Calu3 (cell line): ENCODE measurements at regions not wholly inside any gene's neighbourhood (a gene's known extent, or its start where the extent isn't known, plus 50 kb on each side); places are given as distances from the start of the nearest gene placed in this dataset.

Source experiments
- BruUV-seq: library from RNA; stranded (reverse); fragments of 400-500 nt; replicated peaks from 2 replicates; lab custom pipeline; 2021; lab: Mats Ljungman, UMichigan
- CTCF ChIA-PET: fragments of 300-600 bp; sonication (Branson Sonifier 250); formaldehyde crosslinking; loops from one replicate; lab custom pipeline; 2022; ENCODE audit warnings: antibody characterized with exemption; lab: Charles Lee
- DNase-seq: peaks from one replicate; pipeline ENCODE4 v3.0.0; 2022
- H3K27ac Mint-ChIP-seq: one replicate; pipeline ENCODE4 v1.8.0; 2022; ENCODE audit warnings: mixed read lengths; ENCODE audit not compliant: unreplicated experiment
- H3K27me3 Mint-ChIP-seq: one replicate; pipeline ENCODE4 v1.8.0; 2022; ENCODE audit warnings: mixed read lengths; ENCODE audit not compliant: unreplicated experiment
- H3K36me3 Mint-ChIP-seq: one replicate; pipeline ENCODE4 v1.8.0; 2022; ENCODE audit warnings: mild to moderate bottlenecking, moderate library complexity, mixed read lengths; ENCODE audit not compliant: insufficient read depth, unreplicated experiment
- H3K4me1 Mint-ChIP-seq: one replicate; pipeline ENCODE4 v1.8.0; 2022; ENCODE audit warnings: mild to moderate bottlenecking, low read depth, mixed read lengths; ENCODE audit not compliant: unreplicated experiment
- H3K4me3 Mint-ChIP-seq: one replicate; pipeline ENCODE4 v1.8.0; 2022; ENCODE audit warnings: mild to moderate bottlenecking, low read depth, moderate library complexity, mixed read lengths; ENCODE audit not compliant: unreplicated experiment
- H3K9me3 Mint-ChIP-seq: one replicate; pipeline ENCODE4 v1.8.0; 2022; ENCODE audit warnings: low read depth, mixed read lengths; ENCODE audit not compliant: unreplicated experiment
- intact Hi-C: fragments of 100-400 bp; cut with micrococcal nuclease; formaldehyde crosslinking; loops from one replicate; pipeline ENCODE4 v1.10.0; 2022; ENCODE audit not compliant: unreplicated experiment
- TF ChIP-seq, protein P1 (sequence below): fragments of 200-600 bp; IDR thresholded peaks from one replicate; pipeline ENCODE4 v1.8.0; 2022; ENCODE audit warnings: antibody characterized with exemption; ENCODE audit not compliant: unreplicated experiment

DNA sequence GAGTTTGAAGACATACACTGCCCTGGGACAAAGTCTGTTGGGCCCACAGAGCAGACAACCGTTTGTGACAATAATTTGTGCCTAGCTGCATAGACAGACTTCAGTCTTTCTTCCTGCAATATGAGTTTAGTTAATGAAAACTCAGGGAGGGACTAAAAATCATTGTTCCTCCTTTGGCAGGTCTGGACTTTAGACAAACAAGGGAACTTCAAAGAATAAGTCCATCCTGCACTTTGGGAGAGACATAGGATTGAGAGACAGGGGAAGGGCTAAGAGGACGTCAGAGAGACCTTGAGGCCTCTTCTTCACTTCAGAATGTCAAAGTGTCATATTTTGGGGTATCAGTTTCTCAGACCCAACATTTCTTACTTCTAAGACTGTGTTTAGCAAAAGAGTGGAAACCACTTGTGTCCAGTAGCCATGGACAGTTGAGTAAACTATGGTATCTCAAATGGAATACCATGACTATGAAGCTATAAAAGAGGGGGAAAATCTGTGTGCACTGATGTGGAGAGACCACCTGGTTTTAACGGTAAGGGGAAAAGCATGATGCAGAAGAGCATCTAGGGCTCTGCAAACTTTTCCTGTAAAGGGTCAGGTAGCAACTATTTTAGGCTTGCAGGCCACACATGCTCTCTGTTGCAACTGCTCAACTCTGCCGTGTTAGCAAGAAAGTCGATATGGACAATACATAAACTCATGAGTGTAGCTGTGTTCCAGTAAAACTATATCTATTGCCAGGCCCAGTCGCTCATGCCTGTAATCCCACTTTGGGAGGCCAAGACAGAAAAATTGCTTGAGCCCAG, 217.8 kb upstream of the SH3BP4 start:
- peaks cover 3% of the 10 kb centered on the region for H3K9me3 Mint-ChIP-seq
- TF ChIP-seq, protein P1, sequence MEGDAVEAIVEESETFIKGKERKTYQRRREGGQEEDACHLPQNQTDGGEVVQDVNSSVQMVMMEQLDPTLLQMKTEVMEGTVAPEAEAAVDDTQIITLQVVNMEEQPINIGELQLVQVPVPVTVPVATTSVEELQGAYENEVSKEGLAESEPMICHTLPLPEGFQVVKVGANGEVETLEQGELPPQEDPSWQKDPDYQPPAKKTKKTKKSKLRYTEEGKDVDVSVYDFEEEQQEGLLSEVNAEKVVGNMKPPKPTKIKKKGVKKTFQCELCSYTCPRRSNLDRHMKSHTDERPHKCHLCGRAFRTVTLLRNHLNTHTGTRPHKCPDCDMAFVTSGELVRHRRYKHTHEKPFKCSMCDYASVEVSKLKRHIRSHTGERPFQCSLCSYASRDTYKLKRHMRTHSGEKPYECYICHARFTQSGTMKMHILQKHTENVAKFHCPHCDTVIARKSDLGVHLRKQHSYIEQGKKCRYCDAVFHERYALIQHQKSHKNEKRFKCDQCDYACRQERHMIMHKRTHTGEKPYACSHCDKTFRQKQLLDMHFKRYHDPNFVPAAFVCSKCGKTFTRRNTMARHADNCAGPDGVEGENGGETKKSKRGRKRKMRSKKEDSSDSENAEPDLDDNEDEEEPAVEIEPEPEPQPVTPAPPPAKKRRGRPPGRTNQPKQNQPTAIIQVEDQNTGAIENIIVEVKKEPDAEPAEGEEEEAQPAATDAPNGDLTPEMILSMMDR = no peak
- no peaks in the 10 kb centered on the region for H3K36me3 Mint-ChIP-seq
- peaks cover 44% of the 10 kb centered on the region for H3K27me3 Mint-ChIP-seq
- H3K4me1 Mint-ChIP-seq = no peaks in the 10 kb centered on the region
- no TSS peak for BruUV-seq
- H3K4me3 Mint-ChIP-seq = no peak overlapping the region
- no peak overlapping the region for H3K27ac Mint-ChIP-seq
- intact Hi-C loops = no loop called here
- CTCF ChIA-PET = no interaction called here
- no peak for DNase-seq

DNA sequence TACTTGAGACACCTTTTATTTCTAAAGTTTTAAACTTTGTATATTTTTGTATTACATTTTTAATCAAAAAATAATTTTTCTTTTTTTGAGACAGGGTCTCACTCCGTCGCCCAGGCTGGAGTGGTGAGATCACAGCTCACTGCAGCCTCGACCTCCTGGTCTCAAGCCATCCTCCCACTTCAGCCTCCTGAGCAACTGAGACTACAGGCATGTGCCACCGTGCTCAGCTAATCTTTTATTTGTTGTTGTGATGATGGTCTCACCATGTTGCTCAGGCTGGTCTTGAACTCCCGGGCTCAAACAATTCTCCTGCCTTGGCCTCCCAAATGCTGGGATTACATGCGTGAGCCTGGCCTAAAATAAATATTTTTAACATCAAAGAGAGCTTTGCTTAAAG, 218.7 kb upstream of the SH3BP4 start:
- BruUV-seq = no TSS peak
- no peak for DNase-seq
- intact Hi-C loops = no loop called here
- H3K27ac Mint-ChIP-seq = no peak overlapping the region
- H3K36me3 Mint-ChIP-seq = no peaks in the 10 kb centered on the region
- peaks cover 39% of the 10 kb centered on the region for H3K27me3 Mint-ChIP-seq
- H3K4me3 Mint-ChIP-seq = no peak overlapping the region
- TF ChIP-seq, protein P1 = no peak
- peaks cover 3% of the 10 kb centered on the region for H3K9me3 Mint-ChIP-seq
- H3K4me1 Mint-ChIP-seq = no peaks in the 10 kb centered on the region
- CTCF ChIA-PET = no interaction called here

DNA sequence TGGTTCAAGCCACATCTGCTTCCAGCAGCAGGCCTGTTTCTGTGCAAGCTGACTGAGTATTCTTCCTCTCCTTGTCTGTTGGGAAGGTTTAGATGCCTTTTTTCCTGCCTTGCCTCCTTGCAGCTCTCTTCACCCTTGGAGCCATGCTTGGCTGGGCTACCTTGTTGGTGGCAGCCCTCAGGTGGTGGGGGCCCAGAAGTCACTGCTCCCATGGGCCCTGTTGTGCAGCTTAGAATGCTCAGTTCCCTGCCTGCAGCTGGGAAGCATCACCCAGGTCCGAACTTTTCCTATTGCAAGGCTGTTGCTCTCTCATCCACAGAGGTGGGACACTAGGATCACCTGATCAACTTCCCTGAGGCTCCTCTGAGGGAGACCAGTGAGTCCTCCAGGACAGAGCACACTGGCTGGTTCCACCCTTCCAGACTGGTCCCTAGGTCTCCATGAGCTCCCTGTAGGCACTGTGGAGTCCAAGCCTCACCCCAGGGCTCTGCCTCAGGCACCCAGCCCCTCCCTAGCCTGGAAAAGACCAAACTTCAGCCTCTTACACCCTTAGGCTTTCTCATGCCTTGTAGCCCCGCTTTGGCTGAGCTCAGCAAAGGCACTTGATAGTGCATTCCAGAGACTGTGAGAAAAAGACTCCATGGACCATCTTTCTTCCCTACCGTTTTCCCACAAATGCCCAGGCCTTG, 219.3 kb upstream of the SH3BP4 start:
- H3K4me1 Mint-ChIP-seq = no peaks in the 10 kb centered on the region
- BruUV-seq = no TSS peak
- intact Hi-C loops = no loop called here
- peaks cover 33% of the 10 kb centered on the region for H3K27me3 Mint-ChIP-seq
- no peak for DNase-seq
- TF ChIP-seq, protein P1 = no peak
- CTCF ChIA-PET = no interaction called here
- no peaks in the 10 kb centered on the region for H3K36me3 Mint-ChIP-seq
- H3K27ac Mint-ChIP-seq = no peak overlapping the region
- H3K9me3 Mint-ChIP-seq = peaks cover 3% of the 10 kb centered on the region
- no peak overlapping the region for H3K4me3 Mint-ChIP-seq

DNA sequence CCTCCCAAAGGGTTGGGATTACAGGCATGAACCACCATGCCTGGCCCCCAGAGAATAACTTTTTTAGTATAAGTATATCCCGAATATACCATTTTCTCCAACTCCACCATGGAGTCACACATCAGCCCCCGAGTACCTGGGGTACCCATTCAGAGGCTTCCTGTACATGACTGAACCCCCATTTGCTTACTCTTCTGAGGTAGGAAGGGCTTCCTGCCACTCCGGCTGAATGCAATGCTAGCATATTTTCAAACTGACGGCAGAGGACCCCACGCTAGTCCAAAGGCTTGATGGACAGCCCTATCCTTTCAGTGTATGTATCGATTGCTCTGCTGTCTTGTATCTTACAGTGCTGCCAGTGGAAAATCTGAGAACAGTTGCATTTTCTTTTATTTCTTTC, 220.6 kb upstream of the SH3BP4 start:
- H3K36me3 Mint-ChIP-seq = no peaks in the 10 kb centered on the region
- TF ChIP-seq, protein P1 = no peak
- no peak for DNase-seq
- CTCF ChIA-PET = no interaction called here
- peaks cover 3% of the 10 kb centered on the region for H3K9me3 Mint-ChIP-seq
- H3K27ac Mint-ChIP-seq = no peak overlapping the region
- BruUV-seq = no TSS peak
- peaks cover 27% of the 10 kb centered on the region for H3K27me3 Mint-ChIP-seq
- peaks cover under 1% of the 10 kb centered on the region for H3K4me1 Mint-ChIP-seq
- H3K4me3 Mint-ChIP-seq = no peak overlapping the region
- intact Hi-C loops = no loop called here
